NCI-H1930 (cell line): ENCODE measurements at regions not wholly inside any gene's neighbourhood (a gene's known extent, or its start where the extent isn't known, plus 50 kb on each side); places are given as distances from the start of the nearest gene placed in this dataset.
A peak's percentile ranks its signal among the peaks of the same experiment; 100 is the strongest.

ENCODE experiments used
- DNase-seq, 2 experiments: peaks; one replicate each; lab custom pipeline; 2025; lab: John Stamatoyannopoulos, UW

DNA sequence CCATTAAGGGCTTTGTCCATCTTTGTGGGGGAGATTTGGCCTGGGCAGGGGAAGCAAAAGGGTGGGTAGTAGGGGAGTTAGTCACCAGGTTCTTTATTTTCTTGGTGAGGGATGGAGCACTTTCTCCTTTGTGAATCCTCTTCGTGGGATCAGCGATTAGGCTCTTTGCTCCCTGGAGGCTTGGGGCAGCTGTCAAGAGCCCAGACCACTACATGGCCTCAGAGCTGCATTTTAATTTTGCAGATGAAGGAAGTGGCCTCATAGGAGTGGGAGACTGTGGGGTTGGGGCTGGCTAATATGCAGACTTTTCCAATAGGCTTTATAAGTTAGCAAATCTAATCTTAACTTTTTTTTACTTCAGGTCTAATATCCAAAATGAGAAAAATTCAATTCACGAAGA lies 168.1 kb upstream of the DEFB112 start:
- no peak for DNase-seq

DNA sequence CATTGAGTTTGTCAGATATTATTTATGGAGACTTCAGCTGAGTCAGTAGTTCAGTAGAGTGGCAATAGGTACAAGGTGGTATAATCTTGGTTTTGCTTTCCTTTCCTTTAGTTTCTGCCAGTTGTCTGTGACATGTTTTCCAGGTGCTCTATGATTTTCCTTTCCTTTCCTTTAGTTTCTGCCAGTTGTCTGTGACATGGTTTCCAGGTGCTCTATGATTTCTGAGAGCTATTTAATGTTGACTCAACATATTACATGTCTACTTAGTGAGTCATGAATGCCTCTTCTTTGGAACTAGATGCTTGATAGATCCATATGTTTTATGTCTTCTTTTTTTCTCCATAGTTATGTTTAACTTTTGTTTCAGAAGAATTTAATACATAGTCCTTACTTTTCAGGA lies 186.4 kb upstream of the DEFB112 start:
- no peak for DNase-seq

DNA sequence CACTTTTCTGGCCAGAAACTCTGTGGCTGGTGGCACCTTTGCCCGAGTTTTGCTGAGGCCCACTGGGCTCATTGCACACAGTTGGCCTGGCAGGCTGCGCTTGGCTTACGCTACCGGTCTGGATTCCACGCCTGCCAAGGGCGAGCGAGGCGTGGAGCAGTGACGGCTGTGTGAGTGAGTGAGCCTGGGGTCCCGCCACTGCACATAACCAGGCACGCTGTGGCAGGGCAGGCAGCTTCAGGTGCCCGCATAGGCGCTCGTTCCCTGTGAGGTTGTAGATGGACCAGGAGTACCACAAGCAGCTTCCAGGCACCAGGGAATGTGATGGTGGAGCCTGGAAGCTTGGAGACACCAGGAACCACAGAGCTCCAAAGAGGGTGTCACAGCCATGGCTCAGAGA lies 190.1 kb upstream of the DEFB112 start:
- no peak for DNase-seq

DNA sequence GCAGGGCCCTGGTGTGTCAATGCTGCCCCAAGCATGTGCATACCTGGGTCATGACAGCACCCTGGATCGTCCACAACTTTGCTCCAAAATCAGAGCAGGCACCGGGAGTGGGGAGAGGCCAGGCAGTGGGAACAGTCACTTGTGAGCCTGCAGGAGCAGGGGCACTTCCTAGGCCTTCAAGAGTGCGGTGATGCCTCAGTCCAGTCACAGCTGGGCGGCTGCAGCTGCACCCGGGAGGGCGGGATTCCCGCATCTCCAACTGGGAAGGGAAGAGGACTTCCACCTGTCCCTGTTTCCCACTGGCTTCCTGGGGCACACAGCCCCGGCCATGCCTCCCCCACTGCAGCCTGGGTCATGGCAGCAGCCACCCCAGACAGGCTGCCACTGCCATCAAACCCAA lies 191.3 kb upstream of the DEFB112 start:
- no peak for DNase-seq

DNA sequence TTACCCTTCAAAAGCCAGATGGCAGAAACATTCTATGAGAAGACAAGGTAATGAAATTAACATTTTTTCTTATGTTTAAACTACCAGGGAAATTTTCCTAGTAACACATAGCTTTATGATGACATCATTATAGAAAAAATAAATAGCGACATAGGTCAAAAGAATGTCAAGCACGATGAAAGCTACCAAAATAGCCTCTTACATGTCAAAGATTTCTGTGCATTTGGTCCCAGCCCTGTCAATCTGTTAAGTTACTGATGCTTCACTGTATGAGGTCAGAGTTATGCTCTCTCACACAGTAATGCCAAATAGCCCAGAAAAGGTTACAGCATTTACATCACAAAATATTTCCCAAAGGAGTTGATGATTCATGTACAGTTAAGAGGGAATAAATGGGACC lies 199.8 kb upstream of the DEFB112 start:
- DNase-seq, result no peak

DNA sequence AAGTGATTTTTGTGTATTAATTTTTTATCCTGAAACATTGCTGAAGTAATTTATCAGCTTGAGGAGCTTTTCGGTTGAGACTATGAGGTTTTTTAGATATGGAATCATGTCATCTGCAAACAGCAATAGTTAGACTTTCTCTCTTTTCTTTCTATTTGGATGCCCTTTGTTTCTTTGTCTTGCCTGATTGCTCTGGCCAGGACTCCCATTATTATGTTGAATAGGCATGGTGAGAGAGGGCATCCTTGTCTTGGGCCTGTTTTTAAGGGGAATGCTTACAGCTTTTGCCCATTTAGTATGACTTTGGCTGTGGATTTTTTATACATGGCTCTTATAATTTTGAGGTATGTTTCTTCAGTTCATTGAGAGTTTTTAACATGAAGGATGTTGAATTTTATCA lies 207.6 kb upstream of the DEFB112 start:
- DNase-seq, result no peak

DNA sequence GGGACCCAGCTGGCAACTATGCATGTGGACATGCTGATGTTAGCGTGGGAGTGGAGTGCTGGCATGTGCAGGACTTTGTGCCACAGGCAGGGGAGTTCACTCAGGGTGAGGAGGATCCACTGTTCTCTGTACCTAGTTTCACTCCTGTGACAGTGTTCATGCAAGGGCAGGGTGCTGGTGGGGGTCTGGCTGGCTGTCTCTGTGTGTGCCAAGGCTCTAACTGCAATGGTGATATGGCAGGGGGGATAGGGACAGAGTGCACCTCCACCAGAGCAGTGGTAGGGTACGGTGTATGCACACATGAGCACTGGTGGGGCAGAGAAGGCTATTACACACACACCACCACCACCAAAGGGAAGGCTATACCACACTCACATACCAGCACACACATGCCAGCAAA lies 210.2 kb upstream of the DEFB112 start:
- DNase-seq, result no peak

DNA sequence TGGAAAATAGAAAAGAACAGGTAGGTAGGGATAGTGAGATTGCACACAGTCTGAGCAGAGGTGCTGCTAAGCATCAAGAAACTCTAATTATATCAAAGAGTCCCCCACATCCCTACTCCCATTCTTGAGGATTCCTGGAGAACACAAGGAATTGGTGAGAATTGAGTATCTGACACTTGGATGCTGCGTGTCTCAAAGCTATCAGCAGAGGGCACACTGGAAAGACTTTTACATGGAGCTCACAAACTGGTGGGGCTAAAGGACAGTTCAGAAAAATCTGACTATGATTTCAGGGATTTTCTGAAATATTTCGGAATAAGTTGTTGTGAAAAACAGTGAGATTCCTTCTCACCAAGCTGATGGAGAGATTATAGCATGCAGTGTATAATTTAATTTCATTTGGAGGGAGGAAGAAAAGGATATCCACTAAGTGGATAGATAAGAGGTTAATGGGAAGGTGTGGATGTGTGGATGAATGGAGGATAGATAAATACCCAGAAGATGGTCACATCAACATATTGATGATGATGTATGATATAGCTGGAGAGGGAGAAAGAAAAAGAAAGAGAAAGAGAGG lies 215.4 kb upstream of the DEFB112 start:
- DNase-seq, result peak; percentile 21 to 26

DNA sequence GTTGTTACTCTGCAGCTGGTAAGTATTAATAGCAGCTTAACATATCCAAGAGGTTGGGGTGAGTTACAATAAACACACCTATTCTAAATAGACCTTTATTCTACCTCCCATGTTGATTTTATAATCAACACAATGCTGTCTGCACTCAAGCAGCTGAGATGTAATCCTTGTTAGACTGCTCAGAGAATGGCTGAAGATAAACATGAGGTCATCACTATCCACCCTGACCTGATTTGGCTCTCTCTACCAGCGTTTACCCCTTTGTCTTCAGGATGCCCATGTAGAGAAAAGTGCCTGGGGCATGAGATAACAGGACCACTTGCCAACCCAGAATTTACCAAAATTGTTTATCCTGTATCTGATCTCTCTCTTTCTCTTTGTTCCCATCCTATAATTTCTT lies 220.7 kb upstream of the DEFB112 start:
- no peak for DNase-seq

DNA sequence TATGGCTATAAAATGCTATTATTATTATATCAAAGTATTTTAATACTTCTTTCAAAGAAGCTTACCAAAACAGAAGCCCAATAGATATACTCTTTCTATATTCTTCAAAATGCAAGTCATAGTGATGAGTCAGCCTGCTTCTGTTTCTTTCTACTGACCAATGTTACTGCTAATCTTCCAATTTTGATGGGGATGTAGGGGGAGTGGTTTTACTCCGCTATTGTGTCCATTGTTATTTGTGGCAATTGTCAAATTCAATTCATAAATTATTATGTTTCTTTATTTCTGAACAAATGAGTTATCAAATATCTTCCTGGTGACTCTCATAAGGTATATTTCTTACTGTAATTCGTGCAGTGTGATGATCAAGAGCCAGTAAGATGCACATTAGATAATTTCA lies 221.5 kb upstream of the DEFB112 start:
- DNase-seq, result no peak

DNA sequence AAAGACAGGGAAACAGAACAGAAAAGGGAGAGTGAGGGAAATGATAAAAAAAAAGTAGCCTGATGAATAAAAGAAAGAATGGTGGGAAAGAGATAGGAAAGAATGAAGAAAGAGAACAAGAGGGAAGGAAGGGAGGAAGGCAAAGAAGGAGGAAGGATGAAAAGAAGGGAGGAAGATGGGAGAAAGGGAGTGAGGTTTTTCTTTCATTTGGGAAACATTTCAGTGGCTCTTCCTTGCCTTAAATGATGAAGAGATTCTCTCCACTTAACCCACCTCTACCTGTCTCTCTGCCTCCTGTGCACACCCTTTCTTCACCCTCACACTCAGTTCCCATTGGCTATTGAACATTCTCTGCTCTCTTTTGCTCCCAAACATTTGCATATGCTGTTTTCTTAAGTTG lies 222.1 kb upstream of the DEFB112 start:
- no peak for DNase-seq

DNA sequence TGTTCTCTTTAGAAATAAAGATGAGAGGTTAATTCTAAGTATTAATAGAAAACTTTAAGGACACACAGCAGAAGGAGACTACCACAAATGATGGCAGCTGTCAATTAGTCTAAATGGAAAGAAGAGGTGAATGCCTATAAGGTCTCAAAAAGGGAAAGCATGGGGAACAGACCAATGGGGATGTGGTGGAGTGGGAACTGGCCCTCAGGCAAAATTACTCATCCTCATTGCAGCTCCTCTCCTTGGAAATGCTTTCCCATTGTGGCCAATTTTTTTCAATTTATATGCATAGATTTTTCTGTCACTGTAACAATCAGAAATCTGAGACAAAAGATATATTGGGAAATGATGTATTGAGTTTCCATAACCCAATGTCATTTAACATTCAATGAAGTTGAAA lies 222.9 kb upstream of the DEFB112 start:
- DNase-seq, result no peak

DNA sequence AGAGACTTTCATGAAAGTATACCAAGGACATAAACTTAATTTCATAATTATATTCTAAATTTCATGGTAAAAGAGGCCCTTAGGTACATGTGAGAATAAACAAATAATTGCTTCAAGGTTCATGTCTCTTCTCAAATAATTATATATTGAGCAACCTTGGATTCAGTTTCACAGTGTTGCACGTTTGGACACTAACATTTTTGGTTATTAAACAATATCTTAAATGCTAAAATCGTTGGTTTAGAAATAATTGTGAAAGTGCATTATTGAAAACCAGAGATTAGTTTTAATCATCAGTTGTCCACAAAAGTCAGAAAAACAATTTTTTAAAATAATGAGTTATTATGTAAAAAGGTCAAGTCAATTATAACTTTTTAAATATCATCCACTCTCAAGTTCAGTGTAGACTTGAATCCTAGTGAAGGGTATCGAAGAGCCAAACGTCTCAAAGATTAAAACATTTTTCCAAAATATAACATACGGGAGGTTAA lies 227.1 kb upstream of the DEFB112 start:
- DNase-seq, result no peak

DNA sequence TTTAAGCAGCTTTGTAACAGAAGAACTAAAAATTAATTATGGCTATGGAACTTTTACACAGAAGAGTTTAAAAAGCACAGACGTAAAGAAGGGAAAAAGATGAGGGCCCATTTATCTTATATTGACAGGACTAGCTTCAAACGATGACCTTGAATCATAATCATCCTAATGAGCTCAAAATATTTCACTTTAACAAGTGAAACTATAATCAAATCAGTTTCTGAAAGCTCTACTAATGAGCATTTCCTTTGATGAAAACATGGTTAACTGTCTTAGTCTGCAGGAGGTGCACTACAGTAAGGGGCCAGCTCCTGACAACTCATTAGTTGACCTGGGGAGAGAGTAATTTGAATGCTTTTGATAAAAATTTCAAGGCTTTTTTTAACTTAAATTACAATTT lies 228.0 kb upstream of the DEFB112 start:
- no peak for DNase-seq

DNA sequence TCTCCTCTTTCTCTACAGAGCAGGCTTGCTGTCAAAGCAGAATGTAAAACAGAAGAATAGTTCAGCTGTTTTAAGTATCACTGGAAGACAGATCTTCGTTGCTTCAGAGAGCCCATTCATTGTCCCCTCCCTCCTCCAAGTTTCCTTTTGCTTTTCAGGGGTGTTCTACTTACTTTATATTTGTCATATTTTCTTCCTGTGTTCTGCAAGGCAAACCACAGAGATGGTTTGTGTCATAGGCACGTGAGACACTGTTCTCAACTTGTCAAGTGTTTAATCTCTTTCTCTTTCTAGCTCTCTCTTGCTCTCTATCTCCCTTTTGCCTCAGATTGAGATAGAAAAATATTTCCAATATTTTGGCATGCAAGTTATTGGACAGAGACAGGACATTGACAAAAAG lies 228.9 kb upstream of the DEFB112 start:
- DNase-seq, result no peak

DNA sequence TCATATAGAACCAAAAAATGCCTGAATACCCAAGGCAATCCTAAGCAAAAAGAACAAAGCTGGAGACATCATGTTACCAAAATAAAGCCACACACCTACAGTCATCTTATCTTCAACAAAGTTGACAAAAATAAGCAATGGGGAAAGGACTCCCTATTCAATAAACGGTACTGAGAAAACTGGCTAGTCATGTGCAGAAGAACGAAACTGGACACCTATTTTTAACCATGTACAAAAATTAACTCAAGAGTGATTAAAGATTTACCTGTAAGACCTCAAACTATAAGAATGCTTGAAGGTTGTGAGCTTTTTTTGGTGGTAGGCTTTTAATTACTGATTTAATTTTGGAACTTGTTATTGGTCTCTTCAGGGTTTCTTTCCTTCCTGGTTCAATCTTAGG lies 236.0 kb upstream of the DEFB112 start:
- no peak for DNase-seq

DNA sequence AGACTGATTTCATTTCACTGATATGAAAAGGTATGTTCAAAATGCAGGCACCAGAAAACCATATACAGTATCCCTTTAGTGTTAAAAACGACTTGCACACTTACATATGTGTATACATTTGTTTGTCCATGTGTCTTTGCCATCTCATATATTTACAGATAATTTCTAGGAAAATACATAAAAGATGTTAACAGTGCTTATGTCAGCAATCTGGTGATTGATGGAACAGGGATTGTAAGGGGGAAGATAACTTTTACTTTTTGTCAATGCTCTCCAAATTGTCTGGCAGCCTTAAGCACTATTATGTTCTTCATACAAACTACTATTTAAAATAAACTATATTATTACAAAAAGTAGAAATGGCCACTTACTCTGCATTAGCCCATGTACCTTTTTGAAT lies 238.5 kb upstream of the DEFB112 start:
- no peak for DNase-seq

DNA sequence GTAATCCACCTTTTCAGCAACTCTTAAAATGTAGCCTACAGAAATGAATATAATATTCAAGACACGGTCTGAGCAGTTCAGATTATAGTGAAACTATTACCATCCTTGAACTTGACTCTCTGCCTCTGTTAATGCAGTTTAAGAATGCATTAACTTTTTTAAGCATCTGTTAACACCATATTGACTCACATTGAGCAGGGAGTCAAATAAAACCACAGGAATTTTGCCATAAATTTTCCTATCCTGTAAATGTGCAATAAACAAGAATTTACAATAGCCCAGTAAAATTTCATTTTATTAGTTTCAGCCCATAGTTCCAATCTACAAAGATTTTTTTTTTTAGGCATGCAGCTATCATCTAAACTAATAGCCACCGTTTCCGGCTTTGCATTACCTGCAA lies 239.2 kb upstream of the DEFB112 start:
- no peak for DNase-seq

DNA sequence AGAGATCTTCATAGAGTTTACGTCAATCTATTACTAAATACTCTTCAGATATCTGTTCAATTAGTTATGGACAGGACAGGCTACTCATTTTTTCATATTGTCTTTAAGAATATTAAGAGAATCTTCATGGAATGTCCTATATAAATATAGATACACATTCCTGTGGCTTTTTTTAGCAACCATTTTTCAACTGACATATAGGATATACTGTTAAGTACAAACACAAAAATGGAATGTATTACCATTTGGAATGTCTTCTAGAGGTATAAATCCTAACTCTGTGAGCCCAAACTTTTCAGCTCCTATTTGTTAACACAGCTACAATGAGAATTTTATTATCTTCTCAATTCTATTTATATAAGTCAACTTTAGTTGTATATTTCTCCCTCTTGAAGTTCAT lies 239.6 kb upstream of the DEFB112 start:
- no peak for DNase-seq

DNA sequence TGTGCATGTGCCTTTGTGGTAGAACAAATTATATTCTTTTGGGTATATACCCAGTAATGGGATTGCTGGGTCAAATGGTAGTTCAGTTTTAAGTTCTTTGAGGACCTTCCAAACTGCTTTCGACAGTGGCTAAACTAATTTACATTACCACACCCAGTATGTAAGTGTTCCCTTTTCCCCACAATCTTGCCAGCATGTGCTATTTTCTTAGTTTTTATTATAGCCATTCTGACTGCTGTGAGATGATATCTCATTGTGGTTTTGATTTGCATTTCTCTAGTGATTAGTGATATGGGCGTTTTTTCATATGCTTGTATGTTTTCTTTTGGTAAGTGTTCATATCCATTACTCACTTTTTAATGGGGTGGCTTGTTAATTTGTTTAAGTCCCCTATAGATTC lies 251.6 kb upstream of the DEFB112 start:
- DNase-seq, result no peak

DNA sequence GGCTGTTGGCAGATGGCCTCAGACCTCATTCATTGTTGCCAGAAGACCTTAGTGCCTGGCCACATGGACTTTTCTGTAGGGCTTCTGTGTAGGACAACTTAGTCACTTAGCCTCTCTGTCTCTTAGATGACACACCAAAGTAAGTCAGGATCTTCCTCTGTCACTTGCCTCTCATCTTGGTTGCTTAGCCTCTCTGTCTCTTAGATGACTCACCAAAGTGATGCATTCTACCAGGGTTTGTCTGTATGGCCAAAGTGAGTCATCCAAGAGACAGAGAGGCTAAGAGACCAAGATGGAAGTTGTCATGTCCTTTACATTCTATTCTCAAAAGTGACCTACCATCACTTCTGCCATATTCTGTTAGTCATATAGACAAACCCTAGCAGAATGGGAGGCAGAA lies 255.9 kb upstream of the DEFB112 start:
- DNase-seq, result no peak

DNA sequence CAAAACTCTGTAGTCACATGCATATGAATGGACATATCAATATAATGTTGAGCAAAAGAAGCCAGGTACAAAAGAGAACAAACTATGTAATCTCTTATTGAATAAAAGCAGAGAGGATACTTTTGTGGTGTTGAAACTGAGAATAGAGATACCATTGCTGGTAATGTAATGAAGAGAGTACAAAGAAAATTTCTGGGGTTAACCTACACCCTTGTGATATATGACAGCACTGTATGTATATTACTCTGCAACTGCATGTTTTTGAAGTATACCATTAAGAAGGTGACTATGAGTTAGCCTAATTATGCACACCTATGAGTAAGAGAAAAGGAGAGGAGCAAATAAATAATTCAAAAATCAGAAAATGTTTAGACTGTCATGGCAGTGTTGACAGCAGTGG lies 268.8 kb upstream of the DEFB112 start:
- DNase-seq, result no peak

DNA sequence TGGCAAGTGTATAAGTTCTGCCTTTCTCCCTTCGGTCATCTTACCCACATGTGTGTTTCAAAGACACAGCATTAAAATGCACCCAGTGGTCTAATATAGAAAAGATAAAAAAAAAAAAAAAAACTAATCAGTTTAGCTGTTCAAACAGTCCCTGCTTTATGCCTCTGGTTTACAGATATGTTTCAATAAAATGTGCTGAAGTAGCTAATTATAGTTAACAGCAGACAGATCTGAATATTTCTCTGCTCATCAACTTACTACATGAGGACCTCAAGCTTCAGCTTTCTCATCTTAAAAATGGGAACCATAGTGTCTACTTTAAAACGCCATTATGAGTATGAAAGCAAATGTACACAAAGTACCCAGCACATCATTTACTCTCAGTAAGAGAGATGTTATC lies 280.6 kb upstream of the DEFB112 start:
- no peak for DNase-seq

DNA sequence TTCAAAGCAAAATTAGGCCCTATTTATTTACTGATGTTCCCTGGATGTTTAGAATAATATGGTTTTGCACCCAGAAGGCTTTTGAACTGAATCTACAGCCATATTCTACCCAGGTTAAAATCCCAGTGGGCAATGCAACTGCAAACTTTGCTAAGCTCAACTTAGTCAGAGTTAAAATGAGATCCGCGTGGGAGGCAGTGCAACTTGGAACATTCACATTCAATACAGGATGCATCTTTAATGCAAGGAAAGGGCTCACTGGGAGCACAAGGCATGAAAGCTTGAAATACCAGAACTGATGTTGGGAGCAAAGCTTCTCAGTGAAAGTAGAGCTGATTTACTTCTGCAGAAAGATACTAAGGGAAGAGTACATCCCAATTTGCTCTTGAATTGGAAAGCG lies 281.2 kb upstream of the DEFB112 start:
- no peak for DNase-seq

DNA sequence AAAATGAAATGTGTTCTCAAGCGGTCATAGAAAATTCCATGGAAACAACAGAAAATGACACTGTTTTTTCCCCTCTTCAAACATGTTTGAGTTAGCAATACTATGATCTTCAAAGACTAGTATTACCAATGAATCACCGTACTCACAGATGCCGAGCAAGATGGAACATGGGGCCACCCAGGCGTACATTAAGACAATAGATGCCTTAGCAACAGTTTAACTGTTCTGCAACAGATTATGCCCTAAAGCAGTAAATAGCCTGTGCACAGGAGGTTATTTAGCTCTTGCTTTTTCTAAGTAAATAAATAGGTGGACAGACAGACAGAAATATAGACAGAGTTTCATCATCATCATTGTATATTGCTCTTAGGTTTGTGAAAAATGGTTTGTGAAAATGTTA lies 284.0 kb upstream of the DEFB112 start:
- no peak for DNase-seq
